ENCODE measurements at regions not wholly inside any gene's neighbourhood (a gene's known extent, or its start where the extent isn't known, plus 50 kb on each side); places are given as distances from the start of the nearest gene placed in this dataset.

DNA sequence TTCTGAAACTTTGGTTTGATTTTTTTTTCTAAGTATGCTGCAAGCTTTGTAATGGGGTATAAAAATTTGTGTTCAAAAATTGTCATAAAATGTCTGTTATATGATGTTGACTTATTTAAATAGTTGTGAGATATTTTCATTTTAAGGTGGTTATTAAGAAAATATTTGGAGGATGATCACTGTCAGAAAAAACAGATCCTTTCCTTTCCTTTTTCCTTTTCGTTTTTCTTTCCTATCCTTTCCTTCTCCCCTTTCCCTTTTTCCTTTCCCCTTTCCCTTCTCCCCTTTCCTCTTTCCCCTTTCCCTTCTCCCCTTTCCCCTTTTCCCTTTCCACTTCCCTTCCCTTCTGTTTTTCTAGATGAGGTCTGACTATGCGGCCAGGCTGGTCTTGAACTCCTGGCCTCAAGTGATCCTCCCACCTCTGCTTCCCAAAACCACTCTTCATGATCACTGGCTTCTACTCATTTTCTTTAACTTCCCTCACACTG, 640.5 kb downstream of the PLCL1 start:
- no peak for DNase-seq (ENCODE audit: low read depth in 1 of 2, low spot score in 1 of 2)

- DNase-seq (ENCODE audit: low read depth in 1 of 2, low spot score in 1 of 2) = no peak
Observed at GRCh38 chr2:198441901-198442300, 637.5 kb downstream of the PLCL1 start.

DNA sequence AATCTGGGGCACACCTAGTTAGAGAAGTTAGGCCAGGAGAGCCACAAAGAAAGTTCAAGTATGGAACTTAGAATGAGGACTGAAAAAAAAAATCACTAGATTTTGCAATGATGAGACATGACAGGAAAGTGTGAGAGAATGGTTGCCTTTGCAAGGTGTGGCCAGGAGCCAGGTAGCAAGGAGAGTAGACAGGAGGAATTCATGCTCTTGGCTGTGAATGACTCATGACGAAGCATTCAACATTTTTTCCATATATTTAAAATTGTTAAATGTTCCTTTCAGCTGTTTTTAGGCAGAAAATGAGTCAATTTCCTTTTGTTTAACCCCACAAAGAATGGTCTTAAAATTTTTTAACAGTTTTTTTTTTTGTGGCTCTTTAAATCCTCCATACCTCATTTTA, 636.9 kb downstream of the PLCL1 start:
- no peak for DNase-seq (ENCODE audit: low read depth in 1 of 2, low spot score in 1 of 2)

DNA sequence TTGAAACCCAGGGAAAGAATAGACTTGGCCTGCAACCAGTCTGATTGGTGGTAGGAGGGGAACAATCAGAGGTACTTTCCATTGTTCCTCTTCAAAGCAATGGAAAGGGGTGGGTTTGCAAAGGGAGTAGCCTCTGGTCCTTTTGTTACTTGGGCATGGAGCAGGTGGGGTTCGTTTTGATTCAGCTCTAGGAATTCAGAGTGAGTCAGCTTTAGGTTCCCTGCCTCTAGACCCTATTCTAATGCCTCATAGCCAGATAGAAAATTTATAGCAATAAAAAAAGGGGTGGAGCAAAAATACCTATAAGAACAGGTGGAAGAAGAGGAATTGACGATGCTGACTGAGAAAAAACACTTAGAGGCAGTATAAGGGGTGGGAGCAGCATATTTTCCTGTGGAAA, 636.4 kb downstream of the PLCL1 start:
- DNase-seq (ENCODE audit: low read depth in 1 of 2, low spot score in 1 of 2) = no peak

GRCh38 chr2:198438331-198438730, 633.9 kb downstream of the PLCL1 start:
- no peak for DNase-seq (ENCODE audit: low read depth in 1 of 2, low spot score in 1 of 2)

- DNase-seq (ENCODE audit: low read depth in 1 of 2, low spot score in 1 of 2) = no peak
Observed at GRCh38 chr2:198424112-198424511, 619.7 kb downstream of the PLCL1 start.

DNA sequence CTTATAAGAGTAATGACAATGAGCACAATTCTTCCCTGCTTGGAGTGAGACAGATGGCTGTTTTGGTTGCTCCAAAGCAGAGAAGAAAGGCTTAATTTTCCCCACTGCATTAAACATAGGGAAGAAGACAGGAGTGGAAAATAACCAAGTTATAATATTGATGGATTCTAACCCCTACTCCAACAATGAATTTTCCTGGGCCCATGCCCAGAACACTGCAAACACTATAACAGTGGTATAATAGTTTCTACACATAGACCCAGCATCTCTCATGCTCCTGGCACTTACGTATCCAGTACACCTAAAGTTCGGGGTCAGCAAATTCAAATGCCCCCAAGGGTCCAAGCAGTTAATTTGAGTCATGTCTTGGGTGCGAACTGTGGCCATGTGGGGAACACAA, 613.4 kb downstream of the PLCL1 start:
- no peak for DNase-seq (ENCODE audit: low read depth in 1 of 2, low spot score in 1 of 2)

DNA sequence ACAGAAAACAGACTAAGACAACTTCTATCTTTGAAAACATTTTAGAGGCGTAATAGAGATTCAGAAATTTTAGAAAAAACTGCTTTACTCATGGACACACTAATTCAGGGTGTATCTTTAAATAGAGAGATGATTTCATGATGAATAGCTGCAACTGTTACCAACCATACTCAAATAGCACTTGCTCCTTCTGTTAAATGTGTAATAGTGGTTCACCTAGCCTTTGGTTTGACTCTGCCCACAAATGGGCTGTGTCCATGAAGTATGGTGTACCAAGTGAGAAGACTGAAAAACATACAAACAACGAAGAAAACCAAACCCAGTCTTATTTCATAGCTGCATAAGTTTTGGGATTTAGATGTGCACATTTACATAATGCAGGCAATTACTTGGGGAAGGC, 610.6 kb downstream of the PLCL1 start:
- DNase-seq (ENCODE audit: low read depth in 1 of 2, low spot score in 1 of 2) = no peak

DNA sequence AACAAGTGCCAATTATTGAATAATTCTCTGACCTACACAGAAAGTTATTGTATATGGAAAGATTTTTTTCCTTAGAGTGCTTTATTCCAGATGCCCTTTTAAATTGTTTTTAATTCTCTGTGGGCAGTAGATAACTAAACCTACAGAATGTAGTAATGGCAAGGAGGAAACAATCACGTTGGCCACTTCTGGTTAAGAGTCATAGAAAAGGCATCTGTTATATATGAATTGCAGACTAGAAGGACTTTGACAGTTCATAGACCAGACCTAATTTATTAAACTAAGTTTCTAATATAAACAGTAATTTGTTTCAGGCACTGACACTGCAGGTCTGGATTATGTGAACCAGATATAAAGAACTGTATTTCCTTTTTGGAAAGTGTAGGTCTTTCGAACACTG, 607.5 kb downstream of the PLCL1 start:
- no peak for DNase-seq (ENCODE audit: low read depth in 1 of 2, low spot score in 1 of 2)

- DNase-seq (ENCODE audit: low read depth in 1 of 2, low spot score in 1 of 2) = no peak
Observed at GRCh38 chr2:198408171-198408570, 603.8 kb downstream of the PLCL1 start.

GRCh38 chr2:198405311-198405710, 600.9 kb downstream of the PLCL1 start:
- no peak for DNase-seq (ENCODE audit: low read depth in 1 of 2, low spot score in 1 of 2)

- DNase-seq (ENCODE audit: low read depth in 1 of 2, low spot score in 1 of 2) = no peak
Observed at GRCh38 chr2:198401644-198402043, 597.3 kb downstream of the PLCL1 start.

DNA sequence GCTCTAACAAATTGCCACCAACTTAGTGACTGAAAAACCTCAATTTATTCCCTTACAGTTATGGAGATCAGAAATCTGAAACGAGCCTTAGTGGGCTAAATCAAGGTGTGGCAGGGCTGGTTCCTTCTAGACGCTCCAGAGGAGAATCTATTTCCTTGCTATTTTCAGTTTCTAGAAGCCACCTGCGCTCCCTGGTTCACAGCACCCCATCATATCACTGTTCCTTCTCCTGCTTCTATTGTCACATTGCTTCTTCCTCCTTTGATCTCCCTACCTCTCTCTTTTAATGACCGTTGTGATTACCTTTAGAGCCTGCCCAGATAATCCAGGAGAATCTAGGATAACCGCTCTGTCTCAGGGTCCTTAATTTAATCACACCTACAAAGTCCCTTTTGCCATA, 596.6 kb downstream of the PLCL1 start:
- DNase-seq (ENCODE audit: low read depth in 1 of 2, low spot score in 1 of 2) = no peak

- no peak for DNase-seq (ENCODE audit: low read depth in 1 of 2, low spot score in 1 of 2)
Observed at GRCh38 chr2:198394208-198394607, 589.8 kb downstream of the PLCL1 start.

DNA sequence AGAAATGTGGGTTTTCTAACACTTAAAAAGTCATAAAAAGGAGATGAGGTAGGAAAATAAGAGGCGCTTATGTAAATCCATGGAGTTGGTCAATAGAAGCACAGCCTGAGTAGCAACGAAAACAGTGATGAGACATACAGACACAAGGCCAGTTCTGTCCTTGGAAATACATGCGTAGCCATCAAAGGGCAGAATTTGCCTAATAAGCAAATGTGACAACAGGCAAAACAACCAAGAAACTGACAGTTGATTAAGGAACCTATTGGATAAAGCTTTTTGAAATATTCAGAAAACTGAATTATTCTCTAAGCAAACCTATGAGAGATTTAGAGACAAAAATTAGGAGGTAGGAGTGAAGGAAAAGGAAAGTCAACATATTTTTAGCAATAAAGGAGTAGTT, 586.3 kb downstream of the PLCL1 start:
- no peak for DNase-seq (ENCODE audit: low read depth in 1 of 2, low spot score in 1 of 2)

DNA sequence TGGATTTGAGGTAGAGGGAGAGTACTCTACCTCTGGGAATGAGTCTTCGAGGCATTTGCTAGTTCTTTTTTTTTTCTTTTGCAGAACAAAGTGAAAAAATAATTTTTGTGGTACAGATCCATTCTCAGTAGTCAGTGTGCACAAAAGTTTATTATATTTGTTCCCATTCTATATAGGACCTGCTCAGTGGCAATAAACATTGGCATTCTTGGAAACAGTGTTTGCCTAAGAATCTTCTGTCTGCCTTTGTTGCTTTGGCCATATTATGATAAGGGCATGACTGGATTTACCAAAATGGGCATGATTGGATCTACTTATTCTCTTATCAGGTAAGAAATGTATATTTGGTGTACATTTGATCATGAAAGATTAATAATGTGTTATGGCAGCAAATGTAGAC, 583.3 kb downstream of the PLCL1 start:
- no peak for DNase-seq (ENCODE audit: low read depth in 1 of 2, low spot score in 1 of 2)

- DNase-seq (ENCODE audit: low read depth in 1 of 2, low spot score in 1 of 2) = no peak
Observed at GRCh38 chr2:198385856-198386255, 581.5 kb downstream of the PLCL1 start.

- DNase-seq (ENCODE audit: low read depth in 1 of 2, low spot score in 1 of 2) = no peak
Observed at GRCh38 chr2:198385326-198385725, 580.9 kb downstream of the PLCL1 start.

GRCh38 chr2:198383392-198383791, 579.0 kb downstream of the PLCL1 start:
- no peak for DNase-seq (ENCODE audit: low read depth in 1 of 2, low spot score in 1 of 2)

DNA sequence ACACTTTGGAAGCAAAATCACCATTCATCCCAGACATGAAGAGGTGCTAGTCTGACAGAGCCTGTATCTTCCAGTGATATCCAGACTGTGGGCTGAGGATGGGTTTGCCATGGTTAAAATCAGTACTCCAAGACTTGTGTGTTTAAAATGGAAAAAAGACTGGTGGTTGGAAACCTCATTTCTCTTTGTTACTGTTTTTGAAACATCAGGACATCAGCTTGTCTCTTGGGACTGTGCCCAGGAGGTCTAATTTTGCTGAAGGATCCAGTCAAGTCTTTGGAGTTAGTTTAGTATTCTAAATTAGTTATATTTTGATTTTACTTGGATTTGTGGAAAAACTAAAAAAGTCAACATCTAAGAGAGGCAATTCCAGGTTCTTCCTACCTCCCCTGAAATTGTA, 578.4 kb downstream of the PLCL1 start:
- no peak for DNase-seq (ENCODE audit: low read depth in 1 of 2, low spot score in 1 of 2)

- DNase-seq (ENCODE audit: low read depth in 1 of 2, low spot score in 1 of 2) = no peak
Observed at GRCh38 chr2:198376677-198377076, 572.3 kb downstream of the PLCL1 start.

DNA sequence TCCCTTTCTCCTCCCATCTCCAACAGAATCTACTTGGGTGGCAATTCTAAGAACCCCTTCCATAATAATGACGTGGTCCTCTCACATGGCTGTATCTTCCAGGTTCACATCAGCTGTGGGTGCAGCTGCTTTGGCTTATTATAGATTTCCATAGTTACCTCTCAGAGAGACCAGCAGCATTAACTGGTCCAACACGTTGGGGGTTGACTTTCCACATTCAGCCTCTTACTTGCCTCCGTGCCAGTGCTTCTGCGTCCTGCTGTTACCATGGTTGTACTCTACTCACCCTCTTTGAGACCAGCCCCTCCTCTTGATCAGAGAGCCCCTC, 570.7 kb downstream of the PLCL1 start:
- DNase-seq (ENCODE audit: low read depth in 1 of 2, low spot score in 1 of 2) = no peak

DNA sequence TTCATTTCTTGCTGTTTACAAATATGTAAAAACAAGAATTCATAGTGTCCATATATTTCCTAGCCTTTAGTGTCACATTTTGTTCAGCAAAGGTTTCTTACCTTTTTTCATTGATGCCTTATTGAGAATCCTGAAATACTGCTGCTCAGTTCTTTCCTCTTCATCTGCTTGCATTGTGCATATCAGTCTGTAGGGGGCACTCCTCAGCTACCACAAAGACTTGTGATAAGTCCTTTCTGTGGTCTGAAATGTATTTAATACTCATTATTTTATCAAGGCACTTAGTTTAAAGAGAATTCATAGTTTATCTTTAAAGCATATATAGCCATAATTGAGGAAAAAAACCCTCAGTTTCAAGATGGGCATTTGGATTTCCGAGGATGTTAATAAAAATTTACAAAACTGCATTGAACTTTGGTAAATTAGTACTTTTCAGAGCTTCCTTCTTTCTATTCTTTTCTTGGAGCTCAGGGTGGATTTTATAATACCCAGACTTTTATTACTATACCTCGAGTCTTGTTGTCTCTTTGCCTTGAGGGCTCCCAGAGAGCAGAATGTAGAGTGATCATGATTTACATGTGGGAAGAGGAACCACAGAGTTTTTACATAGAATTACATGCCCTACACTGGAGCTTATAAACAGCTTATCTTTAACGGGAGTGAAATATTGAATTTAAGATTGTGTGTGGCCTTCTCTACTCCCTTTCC, 570.1 kb downstream of the PLCL1 start:
- no peak for DNase-seq (ENCODE audit: low read depth in 1 of 2, low spot score in 1 of 2)

Measured in stimulated activated CD4-positive, alpha-beta T cell treated with anti-CD3 and anti-CD28 coated beads, Interleukin-15, amount 100 ng/mL, for 1 hour (primary cell).